ENCODE measurements at regions not wholly inside any gene's neighbourhood (a gene's known extent, or its start where the extent isn't known, plus 50 kb on each side); places are given as distances from the start of the nearest gene placed in this dataset.
A peak's percentile ranks its signal among the peaks of the same experiment; 100 is the strongest.

- intact Hi-C loops (cut with DNase I) = no loop called here
- DNase-seq = no peak
- Histone ChIP-seq H3K9ac (ENCODE audit: low read length in 3 of 3) (no peak overlapping the region), H3K4me3 (ENCODE audit: low read length in 3 of 3) (no peak overlapping the region), H3K9me3 (ENCODE audit: control insufficient read depth in 2 of 3, insufficient read depth in 1 of 3, low read length in 3 of 3) (no peaks in the 10 kb centered on the region), H3K4me1 (ENCODE audit: control insufficient read depth in 2 of 3, insufficient read depth in 2 of 3, low read depth in 1 of 3, low read length in 3 of 3) (no peaks in the 10 kb centered on the region), H3K36me3 (ENCODE audit: control insufficient read depth in 2 of 3, insufficient read depth in 3 of 3, low read length in 3 of 3) (no peaks in the 10 kb centered on the region), H3K27me3 (ENCODE audit: control insufficient read depth, insufficient read depth, low read length) (no peaks in the 10 kb centered on the region), H3K27ac (ENCODE audit: low read depth in 2 of 2, low read length in 2 of 2) (no peak overlapping the region)
- FAIRE-seq = no peak
- TF ChIP-seq CTCF (IDR thresholded peaks at IDR 0.05; ENCODE audit: borderline replicate concordance, extremely low read depth, insufficient read depth) = no peak
These were observed 129.1 kb upstream of the DOK5 start for GRCh38 chr20:54346276-54346675.

GRCh38 chr20:54347166-54347833 lies 128.1 kb upstream of the DOK5 start:
- Histone ChIP-seq H3K9me3 (ENCODE audit: control insufficient read depth in 2 of 3, insufficient read depth in 1 of 3, low read length in 3 of 3) (no peaks in the 10 kb centered on the region), H3K27me3 (ENCODE audit: control insufficient read depth, insufficient read depth, low read length) (no peaks in the 10 kb centered on the region), H3K36me3 (ENCODE audit: control insufficient read depth in 2 of 3, insufficient read depth in 3 of 3, low read length in 3 of 3) (no peaks in the 10 kb centered on the region), H3K4me3 (ENCODE audit: low read length in 3 of 3) (no peak overlapping the region), H3K4me1 (ENCODE audit: control insufficient read depth in 2 of 3, insufficient read depth in 2 of 3, low read depth in 1 of 3, low read length in 3 of 3) (no peaks in the 10 kb centered on the region), H3K9ac (ENCODE audit: low read length in 3 of 3) (no peak overlapping the region), H3K27ac (ENCODE audit: low read depth in 2 of 2, low read length in 2 of 2) (no peak overlapping the region)
- intact Hi-C loops (cut with DNase I) = no loop called here
- peak in 2 of 5 donors; percentile 27 to 43 for DNase-seq
- TF ChIP-seq CTCF (IDR thresholded peaks at IDR 0.05; ENCODE audit: borderline replicate concordance, extremely low read depth, insufficient read depth) = no peak
- no peak for FAIRE-seq

GRCh38 chr20:54350415-54350814 lies 125.0 kb upstream of the DOK5 start:
- TF ChIP-seq CTCF (IDR thresholded peaks at IDR 0.05; ENCODE audit: borderline replicate concordance, extremely low read depth, insufficient read depth) = no peak
- Histone ChIP-seq H3K9ac (ENCODE audit: low read length in 3 of 3) (no peak overlapping the region), H3K4me3 (ENCODE audit: low read length in 3 of 3) (no peak overlapping the region), H3K4me1 (ENCODE audit: control insufficient read depth in 2 of 3, insufficient read depth in 2 of 3, low read depth in 1 of 3, low read length in 3 of 3) (no peaks in the 10 kb centered on the region), H3K27ac (ENCODE audit: low read depth in 2 of 2, low read length in 2 of 2) (no peak overlapping the region), H3K27me3 (ENCODE audit: control insufficient read depth, insufficient read depth, low read length) (no peaks in the 10 kb centered on the region), H3K36me3 (ENCODE audit: control insufficient read depth in 2 of 3, insufficient read depth in 3 of 3, low read length in 3 of 3) (no peaks in the 10 kb centered on the region), H3K9me3 (ENCODE audit: control insufficient read depth in 2 of 3, insufficient read depth in 1 of 3, low read length in 3 of 3) (no peaks in the 10 kb centered on the region)
- intact Hi-C loops (cut with DNase I) = no loop called here
- FAIRE-seq (no peak), DNase-seq (no peak)
